T47D (cell line): ENCODE measurements at regions not wholly inside any gene's neighbourhood (a gene's known extent, or its start where the extent isn't known, plus 50 kb on each side); places are given as distances from the start of the nearest gene placed in this dataset.
A peak's percentile ranks its signal among the peaks of the same experiment; 100 is the strongest.

ENCODE experiments used
- DNase-seq, 2 experiments: peaks; one replicate each; pipeline versions ENCODE4 v3.0.0 to v3.0.0-alpha.2; 2011 to 2012; ENCODE audit warnings: low read depth in 1 of 2, low spot score in 1 of 2
- JUND ChIP-seq: IDR thresholded peaks from 2 replicates; pipeline ENCODE4 v1.6.1; 2012; ENCODE audit warnings: low read depth
- in situ Hi-C: cut with HindIII; loops from 2 replicates; pipeline ENCODE4 v1.10.0; 2016; ENCODE audit warnings: low sequenced_read_pairs, low pct_unique_long_range_greater_than_20kb

GRCh38 chr4:111880116-111880515, 265.1 kb upstream of the FAM241A start:
- in situ Hi-C loops = no loop called here
- TF ChIP-seq JUND = no peak
- DNase-seq = no peak

DNA sequence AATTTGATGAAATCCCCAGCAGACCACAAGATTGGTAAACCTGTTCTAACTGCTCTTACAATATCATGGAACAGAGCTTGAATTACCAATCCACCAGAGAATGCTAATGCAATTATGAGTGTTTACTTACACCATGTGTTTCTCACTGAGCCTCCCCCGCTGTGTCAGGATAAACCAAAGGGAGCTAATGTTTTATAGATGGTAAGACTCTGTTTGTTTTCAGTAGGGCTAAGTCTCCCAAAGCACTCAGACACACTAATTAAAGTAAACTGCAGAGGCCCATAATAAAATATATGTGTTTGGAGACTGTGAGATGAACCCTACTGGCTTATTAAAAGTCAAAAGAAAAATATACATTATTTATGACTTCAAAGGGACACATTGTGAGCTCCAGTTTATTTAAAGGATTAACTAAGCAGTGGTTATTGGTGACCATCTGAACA, 261.7 kb upstream of the FAM241A start:
- in situ Hi-C loops = no loop called here
- no peak for DNase-seq
- no peak for TF ChIP-seq JUND

DNA sequence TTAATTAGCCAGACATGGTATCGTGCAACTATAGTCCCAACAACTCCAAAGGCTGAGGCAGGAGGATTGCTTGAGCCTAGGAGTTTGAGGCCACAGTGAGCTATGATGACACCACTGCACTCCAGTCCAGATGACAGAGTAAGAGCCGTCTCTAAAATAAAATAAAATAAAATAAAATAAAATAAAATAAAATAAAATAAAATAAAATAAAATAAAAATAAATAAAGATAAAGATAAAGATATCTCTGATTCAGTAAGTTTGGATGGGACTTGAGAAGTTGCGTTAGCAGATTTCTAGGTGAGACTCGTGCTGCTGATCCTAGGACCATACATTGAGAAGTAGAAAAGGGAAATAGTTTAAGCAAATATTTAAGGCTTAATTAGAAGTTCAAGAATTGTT, 254.8 kb upstream of the FAM241A start:
- in situ Hi-C loops = no loop called here
- no peak for TF ChIP-seq JUND
- no peak for DNase-seq

GRCh38 chr4:111905511-111905910, 239.7 kb upstream of the FAM241A start:
- DNase-seq = no peak
- in situ Hi-C loops = no loop called here
- no peak for TF ChIP-seq JUND

DNA sequence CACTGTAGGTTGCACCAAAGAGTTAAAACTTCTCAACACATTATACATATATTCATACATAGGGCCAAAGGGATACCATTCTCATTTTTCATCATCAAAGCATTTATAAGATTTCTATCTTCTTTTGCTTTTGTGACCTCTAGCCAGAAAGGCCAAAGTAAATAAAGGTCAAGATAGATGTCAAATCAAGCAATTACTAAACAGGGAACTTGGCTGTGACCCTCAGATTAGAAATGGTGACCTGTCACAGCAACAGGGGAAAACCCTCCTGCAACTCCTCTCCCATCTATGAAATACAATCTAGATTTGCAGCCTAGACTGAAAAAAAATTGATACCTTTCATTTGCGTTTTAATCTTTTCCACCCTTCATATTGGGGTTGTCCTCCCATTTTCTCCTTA, 225.6 kb upstream of the FAM241A start:
- TF ChIP-seq JUND = no peak
- in situ Hi-C loops = no loop called here
- DNase-seq = no peak

DNA sequence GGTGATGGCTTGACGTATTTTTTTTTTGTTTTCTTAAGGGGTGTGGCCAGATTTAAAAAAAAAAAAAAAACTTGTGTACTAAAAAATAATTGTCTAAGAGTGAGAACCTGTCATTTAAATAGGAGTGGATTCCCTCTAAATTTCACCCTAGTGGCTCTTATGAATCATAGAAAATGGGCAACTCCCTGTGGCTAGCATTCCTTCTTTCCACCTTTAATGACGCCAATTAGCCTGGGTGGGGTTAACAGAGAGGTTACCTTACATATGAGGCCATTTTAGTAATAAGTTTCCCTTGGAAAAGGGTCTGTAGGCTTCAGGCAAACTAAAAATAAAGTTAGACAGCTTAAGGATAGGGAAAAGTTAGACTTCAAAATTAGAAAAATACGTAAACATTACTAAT, 223.5 kb upstream of the FAM241A start:
- no peak for TF ChIP-seq JUND
- no peak for DNase-seq
- in situ Hi-C loops = no loop called here

DNA sequence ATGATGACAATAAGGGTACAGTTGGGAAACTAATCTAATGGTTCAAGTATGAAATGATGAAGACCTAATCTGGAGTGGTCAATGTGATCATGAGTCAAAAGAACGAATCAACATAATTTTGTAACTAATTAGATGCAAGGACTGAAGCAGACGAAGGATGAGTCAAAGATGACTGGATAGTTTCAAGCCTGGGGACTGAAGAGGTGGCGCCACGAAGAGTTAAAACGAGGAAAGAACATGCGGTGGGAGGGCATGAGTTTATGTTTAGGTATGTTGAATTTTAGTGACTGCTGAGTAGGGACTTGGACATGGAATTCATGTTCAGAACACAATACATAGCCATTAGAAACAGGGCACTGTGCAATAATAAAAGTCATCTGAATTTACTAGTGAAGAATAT, 221.5 kb upstream of the FAM241A start:
- no peak for DNase-seq
- TF ChIP-seq JUND = no peak
- in situ Hi-C loops = no loop called here

- no peak for TF ChIP-seq JUND
- in situ Hi-C loops = no loop called here
Observed at GRCh38 chr4:111924696-111925095, 220.6 kb upstream of the FAM241A start.

DNA sequence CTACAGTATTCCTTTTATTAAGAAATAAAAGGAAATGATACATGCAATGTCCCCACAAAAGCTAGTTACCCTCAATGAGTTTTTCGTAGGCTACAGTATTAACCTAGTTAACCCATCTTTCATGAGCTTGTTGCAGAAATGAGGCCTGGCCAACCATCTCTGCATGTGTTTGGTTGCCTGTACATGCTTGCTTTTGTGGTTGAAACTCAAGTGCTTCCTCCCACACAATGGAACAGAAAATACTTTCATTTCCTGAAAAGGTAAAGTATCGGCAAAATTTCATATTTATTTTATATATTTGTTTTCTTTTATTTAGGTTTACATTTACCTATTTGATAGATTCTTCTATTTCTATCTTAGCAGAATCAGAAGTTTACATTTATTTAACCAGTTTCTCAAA, 214.6 kb upstream of the FAM241A start:
- DNase-seq = no peak
- TF ChIP-seq JUND = no peak
- in situ Hi-C loops = no loop called here

More at GRCh38 chr4:111924696-111925095, 220.6 kb upstream of the FAM241A start:
- DNase-seq = no peak

- in situ Hi-C loops = no loop called here
- DNase-seq = no peak
- no peak for TF ChIP-seq JUND
Observed at GRCh38 chr4:111933703-111934102, 211.6 kb upstream of the FAM241A start.

DNA sequence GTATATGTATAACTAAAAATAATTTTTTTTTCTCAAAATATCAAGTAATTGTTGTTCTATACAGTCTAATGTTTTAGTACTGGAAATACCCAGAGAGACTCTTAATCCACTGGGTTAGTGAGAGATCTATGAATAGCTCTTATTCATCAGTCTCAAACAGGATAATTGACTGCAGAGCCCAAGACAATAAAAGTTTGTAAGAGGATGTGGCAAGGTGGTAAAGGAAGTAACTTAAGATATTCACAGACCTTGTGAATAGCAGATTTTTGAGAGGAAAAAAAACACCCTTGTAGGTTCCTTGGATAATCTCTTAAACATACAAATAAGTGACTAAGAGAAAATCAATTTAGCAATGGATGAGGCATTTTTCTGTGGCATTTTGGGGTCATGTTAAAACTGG, 210.9 kb upstream of the FAM241A start:
- in situ Hi-C loops = no loop called here
- DNase-seq = no peak

GRCh38 chr4:111937368-111937767, 207.9 kb upstream of the FAM241A start:
- no peak for TF ChIP-seq JUND
- DNase-seq = peak; percentile 5 to 62
- in situ Hi-C loops = no loop called here

More for the DNA sequence above, 210.9 kb upstream of the FAM241A start:
- TF ChIP-seq JUND = no peak

DNA sequence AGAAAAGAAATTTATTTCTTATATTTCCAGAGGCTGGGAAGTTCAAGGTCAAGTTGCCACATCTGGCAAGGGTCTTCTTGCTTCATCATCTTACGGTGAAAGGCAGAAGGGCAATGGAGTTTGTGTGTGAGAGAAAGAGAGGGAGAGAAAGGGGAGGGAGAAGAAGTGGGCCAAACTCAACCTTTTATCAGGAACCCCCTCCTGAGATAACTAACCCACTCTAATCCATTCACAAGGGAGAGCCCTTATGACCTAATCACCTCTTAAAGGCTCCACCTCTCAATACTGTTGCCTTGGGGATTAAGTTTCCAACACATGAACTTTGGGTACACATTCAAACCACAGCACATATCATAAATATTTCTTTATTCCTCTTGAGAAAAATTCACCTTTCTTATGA, 203.3 kb upstream of the FAM241A start:
- no peak for DNase-seq
- in situ Hi-C loops = no loop called here
- no peak for TF ChIP-seq JUND

DNA sequence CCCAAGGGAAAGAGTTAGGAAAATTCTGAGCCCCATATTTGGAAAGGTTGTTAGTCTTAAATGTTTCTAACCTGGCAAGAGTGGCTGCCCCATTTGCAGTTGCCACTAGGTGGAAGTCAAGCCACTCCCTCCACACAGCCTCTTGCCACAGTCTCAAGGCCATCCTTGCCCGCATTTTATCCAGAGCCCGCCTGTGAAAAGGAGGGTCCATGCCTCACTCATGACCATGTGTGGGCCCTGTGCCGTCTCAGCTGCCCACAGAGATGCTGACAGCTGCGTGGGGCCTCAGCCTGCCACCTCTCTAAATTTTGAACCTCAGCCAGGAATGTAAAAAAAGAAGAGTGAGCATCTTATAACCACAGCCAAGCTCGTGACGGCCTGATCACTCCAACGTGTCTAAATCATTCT, 201.5 kb upstream of the FAM241A start:
- peak; percentile 18 to 72 for DNase-seq
- in situ Hi-C loops = no loop called here
- TF ChIP-seq JUND = no peak
